Esophagus mucosa (tissue), 1 donor: ENCODE measurements at regions not wholly inside any gene's neighbourhood (a gene's known extent, or its start where the extent isn't known, plus 50 kb on each side); places are given as distances from the start of the nearest gene placed in this dataset.
A peak's percentile ranks its signal among the peaks of the same experiment; 100 is the strongest.

Experiments
- ATAC-seq: fragments of 200-7000 bp; cut with Tn5 transposase; one replicate; pipeline ENCODE4 v1.9.1; 2020
- donor health status: DM: yes; HTN: yes; CAD: no.

GRCh38 chr15:46265664-46266347, 631.0 kb downstream of the SQOR start:
- no peak for ATAC-seq

- ATAC-seq = no peak
Measured at GRCh38 chr15:46266661-46267060, 631.8 kb downstream of the SQOR start.

GRCh38 chr15:46270481-46271147, 635.8 kb downstream of the SQOR start:
- ATAC-seq = no peak

DNA sequence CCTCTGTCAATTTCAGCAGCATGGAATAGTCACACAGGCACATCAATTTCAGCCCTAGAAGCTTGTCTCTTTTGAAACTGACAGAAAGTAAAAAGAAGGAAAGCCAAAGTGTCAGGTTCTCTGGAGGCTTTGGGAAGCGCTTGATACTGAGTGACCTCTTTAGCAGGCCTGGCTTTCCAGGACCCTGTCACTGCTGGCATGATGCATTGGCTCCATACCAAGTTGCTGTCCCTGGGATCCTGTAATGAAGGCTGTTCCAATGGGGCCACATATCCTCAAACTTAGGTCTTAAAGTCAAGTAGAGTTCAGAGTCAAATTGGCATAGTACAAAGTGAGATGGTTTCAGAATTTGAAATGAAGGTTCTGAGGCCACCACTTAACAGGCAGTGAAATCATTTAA, 640.9 kb downstream of the SQOR start:
- no peak for ATAC-seq

DNA sequence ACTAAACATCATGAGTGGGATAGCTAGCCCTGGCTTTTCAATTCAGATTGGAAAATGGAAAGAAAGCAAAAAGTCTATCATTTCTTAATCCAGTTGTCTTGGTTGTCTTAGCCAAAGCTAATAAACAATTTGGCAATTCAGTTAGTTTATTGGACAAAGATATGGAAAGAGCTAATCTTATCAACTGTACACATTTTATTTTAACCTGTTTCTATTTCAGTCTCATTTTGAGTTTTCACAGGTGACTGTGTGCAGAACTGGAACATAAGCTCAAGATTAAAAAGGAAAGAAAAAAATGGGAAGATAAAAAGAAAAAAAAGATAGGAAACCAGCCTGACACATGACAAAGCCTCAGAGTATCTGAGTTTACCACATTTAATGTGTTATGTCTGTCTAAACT, 642.6 kb downstream of the SQOR start:
- ATAC-seq = no peak

GRCh38 chr15:46278062-46278461, 643.2 kb downstream of the SQOR start:
- ATAC-seq = no peak

- no peak for ATAC-seq
Measured at GRCh38 chr15:46278486-46279090, 643.8 kb downstream of the SQOR start.

DNA sequence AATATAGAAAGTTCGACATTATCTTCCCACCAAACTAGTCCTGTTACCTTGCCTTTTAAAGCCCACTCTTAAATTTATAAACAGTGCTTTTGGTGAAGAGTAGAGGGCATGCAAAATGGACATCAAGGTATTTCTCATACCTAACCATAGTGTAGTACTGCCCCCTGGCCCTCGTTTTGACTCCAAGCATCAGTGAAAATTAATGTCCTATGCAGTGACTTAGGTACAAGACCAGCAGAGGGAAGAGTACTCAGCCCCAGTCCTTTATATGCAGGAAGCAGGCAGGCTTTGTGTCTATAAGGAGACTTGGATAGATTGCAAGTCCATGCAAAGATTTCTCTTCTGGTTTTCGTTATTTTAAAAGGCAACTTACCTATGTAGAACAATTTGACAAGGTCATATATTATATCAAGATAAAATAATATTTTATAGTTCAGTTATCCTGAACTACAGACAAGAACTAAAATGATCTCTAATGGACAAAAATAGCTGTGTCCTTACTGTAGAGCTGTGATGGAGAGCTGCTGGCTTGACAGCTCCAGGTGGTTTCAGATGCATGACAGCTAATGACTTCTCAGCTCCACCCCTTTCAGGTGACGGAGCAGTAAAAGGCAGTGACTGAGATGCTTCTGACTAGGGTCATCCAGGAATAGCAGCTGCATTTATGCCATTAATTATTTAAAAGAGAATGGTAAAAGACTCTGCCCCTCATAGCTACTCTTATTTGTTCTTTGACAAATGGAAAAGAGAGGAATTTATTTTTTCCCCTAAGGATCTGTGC, 646.1 kb downstream of the SQOR start:
- ATAC-seq = no peak

DNA sequence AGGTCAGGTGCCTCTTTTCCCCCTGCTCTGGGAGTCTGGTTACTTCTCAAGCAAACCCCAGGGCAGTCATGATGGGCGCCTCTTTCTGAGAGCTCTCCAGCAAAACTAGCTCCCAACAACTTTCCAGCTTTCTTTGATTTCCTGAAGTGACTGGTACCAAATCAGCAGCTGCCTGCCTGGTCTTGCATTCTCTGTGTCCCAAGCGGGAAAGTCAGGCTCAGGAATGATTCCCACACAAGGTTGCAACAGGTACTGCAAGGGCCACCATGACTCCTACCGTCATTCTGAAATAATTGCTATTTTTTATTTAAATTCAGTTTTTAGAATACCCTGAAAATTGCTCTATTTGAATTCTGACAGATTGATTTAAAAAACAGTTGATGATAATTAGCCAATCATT, 658.7 kb downstream of the SQOR start:
- ATAC-seq = no peak

GRCh38 chr15:46296002-46296401, 661.2 kb downstream of the SQOR start:
- no peak for ATAC-seq

DNA sequence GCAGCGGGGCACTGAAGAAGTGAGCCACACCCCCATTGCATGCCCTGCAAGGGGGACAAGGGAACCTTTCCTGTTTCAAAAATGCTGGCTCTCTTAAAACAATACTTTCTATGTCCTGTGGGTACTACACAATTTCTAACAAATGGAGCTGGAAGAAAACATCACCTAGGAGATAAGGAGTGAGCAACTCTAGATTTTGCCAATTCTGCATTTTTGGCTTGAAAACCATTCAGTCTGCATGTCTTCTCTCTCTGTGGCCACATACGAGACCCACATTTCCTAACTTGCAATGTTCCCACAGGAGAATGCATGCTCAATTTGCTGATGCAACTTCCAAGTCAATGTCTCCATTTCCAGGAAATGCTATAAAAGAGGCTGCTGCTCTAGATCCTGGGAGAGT, 662.0 kb downstream of the SQOR start:
- no peak for ATAC-seq

DNA sequence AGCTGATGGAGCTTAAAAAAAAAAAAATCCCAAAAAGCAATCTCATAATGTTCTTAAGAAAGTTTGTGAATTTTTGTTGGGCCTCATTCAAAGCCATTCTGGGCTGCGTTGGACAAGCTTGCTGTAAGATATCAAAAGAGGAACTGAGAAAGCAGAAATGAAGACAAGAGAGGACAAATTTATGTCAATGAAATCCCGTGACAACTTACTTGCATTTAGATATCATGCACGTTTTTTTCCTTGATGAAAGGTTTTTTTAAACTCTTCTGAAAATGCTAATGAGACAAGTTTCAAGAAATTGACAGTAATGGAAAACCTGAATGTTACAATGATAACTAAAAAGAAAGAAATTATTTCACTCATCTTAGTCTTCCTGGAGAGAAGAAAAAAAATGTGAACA, 662.9 kb downstream of the SQOR start:
- no peak for ATAC-seq

GRCh38 chr15:46300716-46301115, 665.9 kb downstream of the SQOR start:
- no peak for ATAC-seq

DNA sequence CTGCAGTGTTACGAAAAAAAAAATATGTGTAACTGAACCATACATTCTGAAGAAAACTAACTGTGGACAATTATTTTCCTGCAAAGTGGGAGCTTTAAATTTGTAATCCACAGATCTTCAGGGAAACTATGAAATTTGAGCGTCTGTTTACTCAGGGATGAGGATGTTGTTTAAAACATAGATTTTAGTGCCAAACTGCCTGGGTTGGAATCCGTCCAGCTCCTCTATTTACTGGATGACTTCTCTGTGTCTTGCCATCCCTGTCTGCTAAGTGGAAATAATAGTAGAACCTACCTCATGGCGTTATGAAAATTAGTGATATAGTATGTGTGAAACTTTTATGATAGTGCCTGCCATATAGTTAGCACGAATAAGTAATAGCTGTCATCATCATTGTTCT, 666.5 kb downstream of the SQOR start:
- ATAC-seq = no peak

GRCh38 chr15:46301826-46302225, 667.0 kb downstream of the SQOR start:
- no peak for ATAC-seq

GRCh38 chr15:46304321-46304720, 669.5 kb downstream of the SQOR start:
- ATAC-seq = no peak

- ATAC-seq = no peak
Measured at GRCh38 chr15:46307746-46308145, 672.9 kb downstream of the SQOR start.

- ATAC-seq = no peak
Measured at GRCh38 chr15:46309914-46310313, 675.1 kb downstream of the SQOR start.

DNA sequence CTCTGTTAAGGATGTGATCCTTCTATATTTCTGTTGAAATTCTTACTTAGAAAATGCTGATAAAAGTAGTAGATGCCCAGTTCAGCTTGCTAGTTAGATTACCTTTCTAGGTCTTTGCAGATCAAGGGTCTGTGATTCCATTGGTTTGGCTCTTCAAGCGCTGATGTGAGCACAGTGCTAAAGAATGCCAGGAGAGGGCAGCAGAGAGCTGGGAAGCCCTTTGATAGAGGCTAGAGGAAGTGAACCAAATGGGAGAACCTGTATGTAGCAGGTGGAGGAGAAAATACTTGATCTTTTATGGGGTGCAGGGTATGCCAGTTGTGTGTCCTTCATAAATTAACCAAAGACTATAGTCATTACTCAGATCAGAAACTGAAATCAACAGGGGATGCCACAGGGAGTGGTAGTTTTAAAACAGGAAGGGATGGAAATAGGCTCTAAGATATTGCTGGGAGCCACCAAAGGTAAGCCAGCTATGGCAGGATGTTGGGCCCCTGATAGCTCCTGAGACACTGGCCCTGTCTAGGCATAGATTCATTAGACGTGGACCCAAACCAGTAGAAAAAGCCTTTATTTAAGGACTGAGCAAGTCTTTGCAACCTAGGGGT, 677.4 kb downstream of the SQOR start:
- ATAC-seq = peak; percentile 82

- no peak for ATAC-seq
Measured at GRCh38 chr15:46315434-46315833, 680.6 kb downstream of the SQOR start.

- no peak for ATAC-seq
Measured at GRCh38 chr15:46316024-46316423, 681.2 kb downstream of the SQOR start.

DNA sequence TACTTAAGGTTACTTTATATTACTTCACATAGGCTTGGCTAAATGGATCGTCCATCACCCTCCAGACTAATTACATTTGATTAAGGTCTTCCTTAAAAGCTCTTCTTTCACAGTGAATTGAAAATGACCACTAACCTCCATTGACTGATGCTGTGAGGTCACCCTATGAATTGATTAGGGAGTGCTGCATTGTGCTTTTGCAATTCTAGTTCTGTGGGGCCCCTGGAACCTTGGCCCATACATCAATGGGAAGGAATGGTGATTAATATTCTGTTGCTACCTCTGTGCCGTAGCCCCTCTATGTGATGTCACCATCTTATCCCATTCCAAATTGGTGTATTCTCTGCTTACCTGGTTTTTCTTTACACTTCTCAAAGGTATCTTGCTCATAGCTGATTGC, 682.2 kb downstream of the SQOR start:
- no peak for ATAC-seq

DNA sequence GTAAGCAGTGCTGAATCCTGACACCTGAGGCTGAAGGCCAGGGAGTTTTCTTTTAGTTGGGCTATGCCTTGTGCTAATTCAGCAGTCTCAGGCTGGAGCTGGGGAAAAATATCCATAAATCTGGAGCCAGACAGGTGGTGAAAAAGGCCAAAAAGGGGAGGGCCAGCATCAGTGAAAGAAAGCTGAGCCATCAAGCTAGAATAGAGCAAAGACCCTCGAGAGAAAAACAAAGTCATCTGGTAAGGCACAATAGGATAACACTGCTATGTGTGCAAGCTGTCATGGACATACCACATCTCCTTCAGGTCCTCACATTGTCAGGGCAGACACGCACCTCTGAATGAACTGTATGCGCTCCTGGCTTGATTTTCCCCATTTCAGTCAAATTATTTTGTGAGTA, 687.9 kb downstream of the SQOR start:
- ATAC-seq = no peak
